Effector memory CD8-positive, alpha-beta T cell (primary cell): ENCODE measurements at regions not wholly inside any gene's neighbourhood (a gene's known extent, or its start where the extent isn't known, plus 50 kb on each side); places are given as distances from the start of the nearest gene placed in this dataset.
"Not testable (repeated sequence)": the region's sequence is repeated elsewhere in the genome, so short reads cannot be mapped to it uniquely, and the experiment has no call there.

Source experiments
- ATAC-seq: fragments of 150-1000 bp; cut with Tn5 transposase; replicated peaks from 2 replicates; pipeline ENCODE4 v1.10.0; 2021; ENCODE audit warnings: mild to moderate bottlenecking, moderate library complexity
- DNase-seq, 3 experiments: peaks; one replicate each; pipeline ENCODE4 v3.0.0; 2021
- H3K27ac Mint-ChIP-seq, 2 donors: one replicate each; pipeline ENCODE4 v1.8.0; 2022; ENCODE audit warnings: mild to moderate bottlenecking in 2 of 2, mixed read lengths in 2 of 2, moderate library complexity in 2 of 2
- H3K27me3 Mint-ChIP-seq, 2 donors: one replicate each; pipeline ENCODE4 v1.8.0; 2022; ENCODE audit warnings: mixed read lengths in 2 of 2
- H3K36me3 Mint-ChIP-seq: one replicate; pipeline ENCODE4 v1.8.0; 2022; ENCODE audit warnings: mild to moderate bottlenecking, moderate library complexity, mixed read lengths; ENCODE audit not compliant: insufficient read depth
- H3K4me1 Mint-ChIP-seq, 2 donors: one replicate each; pipeline ENCODE4 v1.8.0; 2022; ENCODE audit warnings: low read depth in 2 of 2, mixed read lengths in 2 of 2
- H3K4me3 Mint-ChIP-seq, 2 donors: one replicate each; pipeline ENCODE4 v1.8.0; 2022; ENCODE audit warnings: mild to moderate bottlenecking in 2 of 2, mixed read lengths in 2 of 2, moderate library complexity in 2 of 2
- H3K9me3 Mint-ChIP-seq, 2 donors: one replicate each; pipeline ENCODE4 v1.8.0; 2022; ENCODE audit warnings: mixed read lengths in 2 of 2

- not testable (repeated sequence) for H3K4me1 Mint-ChIP-seq, ATAC-seq, DNase-seq, H3K9me3 Mint-ChIP-seq, H3K4me3 Mint-ChIP-seq, H3K27me3 Mint-ChIP-seq, H3K27ac Mint-ChIP-seq, H3K36me3 Mint-ChIP-seq
Measured at GRCh38 chr1:242973341-242973740, 281.7 kb downstream of the CEP170 start.

- Mint-ChIP-seq H3K4me3 (no peak overlapping the region), H3K27ac (no peak overlapping the region), H3K9me3 (peaks cover 7 to 12% of the 10 kb centered on the region in 2 donors), H3K36me3 (no peaks in the 10 kb centered on the region), H3K27me3 (no peaks in the 10 kb centered on the region), H3K4me1 (no peaks in the 10 kb centered on the region)
- no peak for DNase-seq
- ATAC-seq, result no peak
Measured at GRCh38 chr1:242966892-242967291, 288.2 kb downstream of the CEP170 start.

- H3K27me3 Mint-ChIP-seq, ATAC-seq, H3K9me3 Mint-ChIP-seq, H3K4me1 Mint-ChIP-seq, H3K36me3 Mint-ChIP-seq, DNase-seq, H3K27ac Mint-ChIP-seq, H3K4me3 Mint-ChIP-seq: not testable (repeated sequence)
Measured at GRCh38 chr1:242959397-242959796, 295.7 kb downstream of the CEP170 start.

GRCh38 chr1:242954945-242955344 is 300.1 kb downstream of the CEP170 start:
- not testable (repeated sequence) for H3K9me3 Mint-ChIP-seq, H3K27ac Mint-ChIP-seq, H3K27me3 Mint-ChIP-seq, H3K36me3 Mint-ChIP-seq, H3K4me1 Mint-ChIP-seq, ATAC-seq, H3K4me3 Mint-ChIP-seq, DNase-seq

GRCh38 chr1:242946206-242946605 is 308.9 kb downstream of the CEP170 start:
- Mint-ChIP-seq H3K36me3 (no peaks in the 10 kb centered on the region), H3K27ac (no peak overlapping the region), H3K4me1 (no peaks in the 10 kb centered on the region), H3K9me3 (peaks cover 0 to 6% of the 10 kb centered on the region in 2 donors), H3K27me3 (peaks cover 6 to 18% of the 10 kb centered on the region in 2 donors), H3K4me3 (no peak overlapping the region)
- ATAC-seq (no peak), DNase-seq (no peak)

GRCh38 chr1:242936725-242937124 is 318.4 kb downstream of the CEP170 start:
- not testable (repeated sequence) for H3K4me1 Mint-ChIP-seq, H3K36me3 Mint-ChIP-seq, H3K27ac Mint-ChIP-seq, DNase-seq, H3K4me3 Mint-ChIP-seq, H3K9me3 Mint-ChIP-seq, H3K27me3 Mint-ChIP-seq, ATAC-seq

- not testable (repeated sequence) for H3K27me3 Mint-ChIP-seq, H3K4me3 Mint-ChIP-seq, H3K4me1 Mint-ChIP-seq, H3K27ac Mint-ChIP-seq, H3K36me3 Mint-ChIP-seq, ATAC-seq, DNase-seq, H3K9me3 Mint-ChIP-seq
Measured at GRCh38 chr1:242924717-242925116, 330.4 kb downstream of the CEP170 start.

GRCh38 chr1:242923603-242924002 is 331.5 kb downstream of the CEP170 start:
- not testable (repeated sequence) for H3K27me3 Mint-ChIP-seq, H3K4me3 Mint-ChIP-seq, H3K9me3 Mint-ChIP-seq, ATAC-seq, H3K36me3 Mint-ChIP-seq, DNase-seq, H3K4me1 Mint-ChIP-seq, H3K27ac Mint-ChIP-seq

- not testable (repeated sequence) for H3K4me1 Mint-ChIP-seq, H3K9me3 Mint-ChIP-seq, H3K27me3 Mint-ChIP-seq, H3K27ac Mint-ChIP-seq, H3K36me3 Mint-ChIP-seq, H3K4me3 Mint-ChIP-seq, DNase-seq, ATAC-seq
Measured at GRCh38 chr1:242914729-242915128, 340.4 kb downstream of the CEP170 start.

- H3K27me3 Mint-ChIP-seq, H3K9me3 Mint-ChIP-seq, H3K36me3 Mint-ChIP-seq, ATAC-seq, H3K4me1 Mint-ChIP-seq, DNase-seq, H3K27ac Mint-ChIP-seq, H3K4me3 Mint-ChIP-seq: not testable (repeated sequence)
Measured at GRCh38 chr1:242912855-242913254, 342.2 kb downstream of the CEP170 start.

GRCh38 chr1:242900558-242900957 is 354.5 kb downstream of the CEP170 start:
- not testable (repeated sequence) for DNase-seq, H3K27me3 Mint-ChIP-seq, ATAC-seq, H3K4me3 Mint-ChIP-seq, H3K4me1 Mint-ChIP-seq, H3K27ac Mint-ChIP-seq, H3K36me3 Mint-ChIP-seq, H3K9me3 Mint-ChIP-seq

GRCh38 chr1:242890192-242890741 is 364.8 kb downstream of the CEP170 start:
- H3K27me3 Mint-ChIP-seq, result peaks cover 0 to 13% of the 10 kb centered on the region in 2 donors
- no peak overlapping the region for H3K27ac Mint-ChIP-seq
- H3K4me3 Mint-ChIP-seq, result no peak overlapping the region
- DNase-seq, result no peak
- no peak for ATAC-seq
- no peaks in the 10 kb centered on the region for H3K9me3 Mint-ChIP-seq
- no peaks in the 10 kb centered on the region for H3K36me3 Mint-ChIP-seq
- no peaks in the 10 kb centered on the region for H3K4me1 Mint-ChIP-seq

- Mint-ChIP-seq H3K9me3 (no peaks in the 10 kb centered on the region), H3K4me1 (no peaks in the 10 kb centered on the region), H3K4me3 (no peak overlapping the region), H3K36me3 (peaks cover 3% of the 10 kb centered on the region), H3K27me3 (peaks cover 0 to 9% of the 10 kb centered on the region in 2 donors), H3K27ac (no peak overlapping the region)
- DNase-seq, result no peak
- ATAC-seq, result no peak
Measured at GRCh38 chr1:242886137-242886536, 361.6 kb upstream of the PLD5 start.

- not testable (repeated sequence) for DNase-seq, ATAC-seq, H3K27me3 Mint-ChIP-seq, H3K4me1 Mint-ChIP-seq, H3K9me3 Mint-ChIP-seq, H3K36me3 Mint-ChIP-seq, H3K27ac Mint-ChIP-seq, H3K4me3 Mint-ChIP-seq
Measured at GRCh38 chr1:242880022-242880421, 355.5 kb upstream of the PLD5 start.

GRCh38 chr1:242877743-242878142 is 353.2 kb upstream of the PLD5 start:
- Mint-ChIP-seq H3K4me3 (no peak overlapping the region), H3K9me3 (no peaks in the 10 kb centered on the region), H3K36me3 (peaks cover 3% of the 10 kb centered on the region), H3K27ac (no peak overlapping the region), H3K27me3 (peaks cover 0 to 22% of the 10 kb centered on the region in 2 donors), H3K4me1 (no peaks in the 10 kb centered on the region)
- DNase-seq (no peak), ATAC-seq (no peak)
